Osteoblast (primary cell): ENCODE measurements at regions not wholly inside any gene's neighbourhood (a gene's known extent, or its start where the extent isn't known, plus 50 kb on each side); places are given as distances from the start of the nearest gene placed in this dataset.

Experiments
- DNase-seq: peaks from one replicate; pipeline ENCODE4 v3.0.0; 2011; ENCODE audit warnings: low spot score, mixed read lengths; ENCODE audit not compliant: insufficient read length; ENCODE audit errors: missing footprints
- H2AFZ ChIP-seq: 2 replicates; pipeline ENCODE4 v1.6.0; 2011; ENCODE audit warnings: mild to moderate bottlenecking, low read length
- H3K27ac ChIP-seq: 2 replicates; pipeline ENCODE4 v1.5.1; 2011; ENCODE audit warnings: mild to moderate bottlenecking, low read depth, low read length, moderate library complexity
- H3K27me3 ChIP-seq: 2 replicates; pipeline ENCODE4 v1.6.0; 2012; ENCODE audit warnings: mild to moderate bottlenecking, control low read depth, inconsistent platforms, low read length, moderate library complexity; ENCODE audit not compliant: insufficient read depth
- H3K36me3 ChIP-seq: 2 replicates; pipeline ENCODE4 v1.5.1; 2011; ENCODE audit warnings: mild to moderate bottlenecking, low read length, control low read depth, moderate library complexity; ENCODE audit not compliant: insufficient read depth
- H3K4me1 ChIP-seq: 2 replicates; pipeline ENCODE4 v1.5.1; 2011; ENCODE audit warnings: mild to moderate bottlenecking, low read length, control low read depth, moderate library complexity; ENCODE audit not compliant: insufficient read depth
- H3K4me2 ChIP-seq: 2 replicates; pipeline ENCODE4 v1.6.0; 2011; ENCODE audit warnings: mild to moderate bottlenecking, low read length; ENCODE audit not compliant: insufficient read depth
- H3K4me3 ChIP-seq: fragments of 200-600 bp; sonication (generic); 3 replicates; pipeline ENCODE4 v1.5.1; 2012; ENCODE audit warnings: mild to moderate bottlenecking, low read length, inconsistent platforms; ENCODE audit not compliant: insufficient read depth
- H3K79me2 ChIP-seq: 2 replicates; pipeline ENCODE4 v1.6.0; 2012; ENCODE audit warnings: mild to moderate bottlenecking, low read length, control low read depth, inconsistent platforms; ENCODE audit not compliant: insufficient read depth
- H3K9me3 ChIP-seq: 2 replicates; pipeline ENCODE4 v1.5.1; 2011; ENCODE audit warnings: low read depth, low read length, control low read depth
- H4K20me1 ChIP-seq: 2 replicates; pipeline ENCODE4 v1.6.0; 2012; ENCODE audit warnings: mild to moderate bottlenecking, low read length, control low read depth; ENCODE audit not compliant: insufficient read depth
- TF ChIP-seq, protein P1 (sequence below): IDR thresholded peaks from 2 replicates; pipeline ENCODE4 v1.5.1; 2011; ENCODE audit warnings: mild to moderate bottlenecking, low read depth, low read length, moderate library complexity; ENCODE audit errors: extremely low read depth

GRCh38 chr11:19631712-19632498, 80.7 kb upstream of the NAV2 start:
- H3K27ac ChIP-seq = peak overlapping the region; percentile 26
- no peak for DNase-seq
- no peaks in the 10 kb centered on the region for H3K79me2 ChIP-seq
- no peaks in the 10 kb centered on the region for H3K36me3 ChIP-seq
- H3K4me2 ChIP-seq = peak overlapping the region; percentile 41
- H3K9me3 ChIP-seq = no peaks in the 10 kb centered on the region
- no peak overlapping the region for H3K4me3 ChIP-seq
- no peaks in the 10 kb centered on the region for H3K27me3 ChIP-seq
- TF ChIP-seq, protein P1, sequence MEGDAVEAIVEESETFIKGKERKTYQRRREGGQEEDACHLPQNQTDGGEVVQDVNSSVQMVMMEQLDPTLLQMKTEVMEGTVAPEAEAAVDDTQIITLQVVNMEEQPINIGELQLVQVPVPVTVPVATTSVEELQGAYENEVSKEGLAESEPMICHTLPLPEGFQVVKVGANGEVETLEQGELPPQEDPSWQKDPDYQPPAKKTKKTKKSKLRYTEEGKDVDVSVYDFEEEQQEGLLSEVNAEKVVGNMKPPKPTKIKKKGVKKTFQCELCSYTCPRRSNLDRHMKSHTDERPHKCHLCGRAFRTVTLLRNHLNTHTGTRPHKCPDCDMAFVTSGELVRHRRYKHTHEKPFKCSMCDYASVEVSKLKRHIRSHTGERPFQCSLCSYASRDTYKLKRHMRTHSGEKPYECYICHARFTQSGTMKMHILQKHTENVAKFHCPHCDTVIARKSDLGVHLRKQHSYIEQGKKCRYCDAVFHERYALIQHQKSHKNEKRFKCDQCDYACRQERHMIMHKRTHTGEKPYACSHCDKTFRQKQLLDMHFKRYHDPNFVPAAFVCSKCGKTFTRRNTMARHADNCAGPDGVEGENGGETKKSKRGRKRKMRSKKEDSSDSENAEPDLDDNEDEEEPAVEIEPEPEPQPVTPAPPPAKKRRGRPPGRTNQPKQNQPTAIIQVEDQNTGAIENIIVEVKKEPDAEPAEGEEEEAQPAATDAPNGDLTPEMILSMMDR = no peak
- H4K20me1 ChIP-seq = no peaks in the 10 kb centered on the region
- no peak overlapping the region for H2AFZ ChIP-seq
- H3K4me1 ChIP-seq = peaks cover 36% of the 10 kb centered on the region

DNA sequence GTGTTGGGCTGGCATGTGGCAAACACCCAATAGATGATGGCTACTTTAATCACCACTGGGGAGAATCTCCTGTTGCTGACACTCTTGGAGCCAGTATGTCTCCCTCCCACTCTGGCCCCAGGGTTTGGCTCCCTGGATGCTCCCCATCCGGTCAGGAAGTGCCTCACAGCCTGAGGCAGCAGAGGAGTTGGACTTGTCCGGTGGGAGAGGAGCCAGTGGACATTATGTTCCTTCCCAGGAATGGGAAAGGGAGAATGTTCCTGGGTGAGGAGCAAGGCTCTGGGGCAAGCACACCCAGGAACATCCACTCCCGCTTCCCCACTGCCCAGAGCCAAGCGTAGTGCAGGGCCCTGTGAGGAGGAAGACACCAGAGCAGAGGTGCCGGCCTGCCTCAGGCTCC, 84.6 kb upstream of the NAV2 start:
- Histone ChIP-seq H3K4me2 (peak overlapping the region; percentile 3), H3K27me3 (no peaks in the 10 kb centered on the region), H3K4me3 (no peak overlapping the region), H2AFZ (peak overlapping the region; percentile 77), H3K27ac (no peak overlapping the region), H3K79me2 (no peaks in the 10 kb centered on the region), H4K20me1 (no peaks in the 10 kb centered on the region), H3K9me3 (no peaks in the 10 kb centered on the region), H3K36me3 (no peaks in the 10 kb centered on the region), H3K4me1 (peaks cover 30% of the 10 kb centered on the region)
- TF ChIP-seq, protein P1 = no peak
- peak; percentile 84 for DNase-seq

DNA sequence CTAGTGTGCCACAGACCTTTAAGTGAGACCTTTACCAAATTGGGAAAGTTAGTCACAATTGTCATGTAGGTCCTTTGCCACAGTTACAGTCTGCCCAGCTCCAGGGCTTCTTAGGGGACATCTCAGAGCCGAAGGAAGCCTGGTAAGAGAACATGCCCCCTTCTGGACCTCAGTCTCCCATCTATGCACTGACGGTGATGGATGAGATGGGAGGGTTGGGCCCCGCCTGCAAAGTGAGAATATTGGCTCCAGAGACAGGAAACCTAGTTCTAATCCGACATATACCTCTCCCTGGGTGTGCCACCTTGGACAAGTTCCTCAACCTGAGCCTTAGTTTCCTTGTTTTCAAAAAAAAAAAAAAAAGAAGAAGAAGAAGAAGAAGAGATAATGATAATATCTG, 85.1 kb upstream of the NAV2 start:
- H3K79me2 ChIP-seq = no peaks in the 10 kb centered on the region

GRCh38 chr11:19625438-19625837, 87.2 kb upstream of the NAV2 start:
- Histone ChIP-seq H3K27ac (no peak overlapping the region), H3K4me1 (peaks cover 12% of the 10 kb centered on the region), H3K4me2 (no peak overlapping the region), H3K4me3 (no peak overlapping the region), H3K9me3 (no peaks in the 10 kb centered on the region), H3K27me3 (no peaks in the 10 kb centered on the region), H4K20me1 (no peaks in the 10 kb centered on the region), H3K79me2 (no peaks in the 10 kb centered on the region), H3K36me3 (no peaks in the 10 kb centered on the region), H2AFZ (no peak overlapping the region)
- no peak for DNase-seq
- TF ChIP-seq, protein P1 = no peak

More for the DNA sequence above, 85.1 kb upstream of the NAV2 start:
- Histone ChIP-seq H3K4me3 (no peak overlapping the region), H3K27ac (no peak overlapping the region), H4K20me1 (no peaks in the 10 kb centered on the region), H3K4me2 (peak overlapping the region; percentile 3), H3K36me3 (no peaks in the 10 kb centered on the region), H2AFZ (peak overlapping the region; percentile 77), H3K9me3 (no peaks in the 10 kb centered on the region), H3K4me1 (peaks cover 25% of the 10 kb centered on the region), H3K27me3 (no peaks in the 10 kb centered on the region)
- no peak for DNase-seq
- TF ChIP-seq, protein P1 = no peak
